Tibial nerve (tissue), 4 donors: ENCODE measurements at regions not wholly inside any gene's neighbourhood (a gene's known extent, or its start where the extent isn't known, plus 50 kb on each side); places are given as distances from the start of the nearest gene placed in this dataset.

Experiments
- CTCF ChIP-seq, 5 experiments: fragments of 200-600 bp in 3 of 5; fragments of 450-650 bp in 2 of 5; sonication (generic) in 3 of 5; IDR thresholded peaks; one replicate each; pipeline ENCODE4 v1.5.1; 2016 to 2019; ENCODE audit warnings: antibody characterized with exemption in 5 of 5, mild to moderate bottlenecking in 3 of 5, moderate library complexity in 2 of 5
- EP300 ChIP-seq, 2 donors: sonication (generic); formaldehyde crosslinking; IDR thresholded peaks; one replicate each; pipeline ENCODE4 v1.6.1; 2017; ENCODE audit warnings: antibody characterized with exemption in 2 of 2, mild to moderate bottlenecking in 1 of 2
- POLR2A ChIP-seq, 2 donors: fragments of 450-650 bp; IDR thresholded peaks; one replicate each; pipeline ENCODE4 v1.6.1; 2017; ENCODE audit warnings: antibody characterized with exemption in 2 of 2, mild to moderate bottlenecking in 2 of 2, moderate library complexity in 2 of 2

DNA sequence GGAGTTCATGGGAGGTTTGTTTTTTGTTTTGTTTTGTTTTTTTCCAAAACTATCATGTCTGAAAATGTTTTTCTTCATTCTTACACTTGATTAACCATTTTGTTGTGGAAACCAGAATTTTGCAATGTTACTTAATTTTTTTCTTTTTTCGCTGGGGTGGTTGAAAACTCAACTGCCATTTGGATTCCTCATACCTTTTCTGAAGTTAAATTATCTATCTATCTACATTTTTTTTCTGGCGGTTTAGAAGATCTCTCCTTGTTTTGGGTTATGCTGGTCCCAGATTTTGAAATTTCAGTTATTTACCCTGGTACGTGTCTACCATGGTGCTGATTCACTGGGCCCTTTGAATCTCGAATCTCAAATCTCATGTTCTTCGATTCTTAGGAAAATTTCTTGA, 316.2 kb upstream of the SMARCA2 start:
- TF ChIP-seq CTCF (IDR thresholded peaks at IDR 0.05) (no peak), POLR2A (IDR thresholded peaks at IDR 0.05) (no peak), EP300 (IDR thresholded peaks at IDR 0.05) (no peak)
